22Rv1 (cell line): ENCODE measurements at regions not wholly inside any gene's neighbourhood (a gene's known extent, or its start where the extent isn't known, plus 50 kb on each side); places are given as distances from the start of the nearest gene placed in this dataset.

ENCODE experiments used
- CTCF ChIP-seq: fragments of 450-650 bp; IDR thresholded peaks from 2 replicates; pipeline ENCODE4 v1.5.1; 2017; ENCODE audit warnings: mild to moderate bottlenecking
- ZFX ChIP-seq: fragments of 450-650 bp; IDR thresholded peaks from 2 replicates; pipeline ENCODE4 v1.6.1; 2017; ENCODE audit warnings: antibody characterized with exemption, borderline replicate concordance

- TF ChIP-seq CTCF (no peak), ZFX (no peak)
Observed at GRCh38 chr5:12111261-12111660, 207.0 kb upstream of the CTNND2 start.
